Trophoblast cell (in vitro differentiated cells and primary cell): ENCODE measurements at regions not wholly inside any gene's neighbourhood (a gene's known extent, or its start where the extent isn't known, plus 50 kb on each side); places are given as distances from the start of the nearest gene placed in this dataset.

Experiments used
- DNase-seq, 2 donors: peaks; one replicate each; pipeline ENCODE4 v3.0.0-alpha.2; 2016
- H2AFZ ChIP-seq: 2 replicates; pipeline ENCODE4 v1.6.1; 2013; ENCODE audit warnings: low read length, moderate library complexity, mild to moderate bottlenecking; ENCODE audit not compliant: insufficient read depth, poor library complexity
- H2AK5ac ChIP-seq: 2 replicates; pipeline ENCODE4 v1.6.1; 2013; ENCODE audit warnings: mild to moderate bottlenecking, low read length
- H2BK120ac ChIP-seq: 2 replicates; pipeline ENCODE4 v1.6.1; 2013; ENCODE audit warnings: low read length, mild to moderate bottlenecking, moderate library complexity; ENCODE audit not compliant: insufficient read depth, poor library complexity
- H2BK12ac ChIP-seq: 2 replicates; pipeline ENCODE4 v1.6.1; 2013; ENCODE audit warnings: mild to moderate bottlenecking, low read length, moderate library complexity
- H2BK5ac ChIP-seq: 2 replicates; pipeline ENCODE4 v1.6.1; 2013; ENCODE audit warnings: low read length, low read depth, moderate library complexity, mild to moderate bottlenecking; ENCODE audit not compliant: poor library complexity
- H3K14ac ChIP-seq: 2 replicates; pipeline ENCODE4 v1.6.1; 2013; ENCODE audit warnings: mild to moderate bottlenecking, low read length
- H3K18ac ChIP-seq: 2 replicates; pipeline ENCODE4 v1.6.1; 2013; ENCODE audit warnings: mild to moderate bottlenecking, low read length
- H3K23ac ChIP-seq: 2 replicates; pipeline ENCODE4 v1.6.1; 2013; ENCODE audit warnings: low read length
- H3K27ac ChIP-seq: 2 replicates; pipeline ENCODE4 v1.5.1; 2013; ENCODE audit warnings: low read depth, mild to moderate bottlenecking, inconsistent platforms, low read length, moderate library complexity
- H3K27me3 ChIP-seq: 2 replicates; pipeline ENCODE4 v1.6.1; 2013; ENCODE audit warnings: inconsistent platforms, mild to moderate bottlenecking, low read length, moderate library complexity; ENCODE audit not compliant: insufficient read depth
- H3K36me3 ChIP-seq, 2 experiments: 1 replicate in 1 of 2; 2 replicates in 1 of 2; pipeline ENCODE4 v1.6.1; 2013; ENCODE audit warnings: low read length in 2 of 2, mild to moderate bottlenecking in 2 of 2, moderate library complexity in 1 of 2; ENCODE audit not compliant: insufficient read depth in 2 of 2, control insufficient read depth in 1 of 2
- H3K4ac ChIP-seq: 2 replicates; pipeline ENCODE4 v1.6.1; 2013; ENCODE audit warnings: low read depth, mild to moderate bottlenecking, low read length, moderate library complexity
- H3K4me1 ChIP-seq, 2 experiments: 1 replicate in 1 of 2; 2 replicates in 1 of 2; pipeline ENCODE4 v1.6.1; 2013; ENCODE audit warnings: low read length in 2 of 2, mild to moderate bottlenecking in 2 of 2, moderate library complexity in 1 of 2; ENCODE audit not compliant: insufficient read depth in 2 of 2, control insufficient read depth in 1 of 2
- H3K4me2 ChIP-seq: 2 replicates; pipeline ENCODE4 v1.6.1; 2013; ENCODE audit warnings: inconsistent platforms, mild to moderate bottlenecking, low read length, moderate library complexity
- H3K4me3 ChIP-seq: 2 replicates; pipeline ENCODE4 v1.5.1; 2013; ENCODE audit warnings: mild to moderate bottlenecking, low read depth, low read length, inconsistent platforms
- H3K79me1 ChIP-seq: one replicate; pipeline ENCODE4 v1.6.1; 2013; ENCODE audit warnings: low read length
- H3K79me2 ChIP-seq: 2 replicates; pipeline ENCODE4 v1.6.1; 2013; ENCODE audit warnings: low read length, mild to moderate bottlenecking; ENCODE audit not compliant: control insufficient read depth, insufficient read depth, poor library complexity
- H3K9ac ChIP-seq: 2 replicates; pipeline ENCODE4 v1.6.1; 2013; ENCODE audit warnings: mild to moderate bottlenecking, low read length
- H3K9me3 ChIP-seq: 2 replicates; pipeline ENCODE4 v1.6.1; 2013; ENCODE audit warnings: low read depth, mild to moderate bottlenecking, control low read depth, inconsistent platforms, low read length; ENCODE audit not compliant: insufficient read depth
- H4K12ac ChIP-seq: 2 replicates; pipeline ENCODE4 v1.6.1; 2013; ENCODE audit warnings: low read depth, mild to moderate bottlenecking, low read length, moderate library complexity
- H4K8ac ChIP-seq: 2 replicates; pipeline ENCODE4 v1.6.1; 2013; ENCODE audit warnings: low read depth, mild to moderate bottlenecking, low read length, moderate library complexity
- H4K91ac ChIP-seq: one replicate; pipeline ENCODE4 v1.6.1; 2013; ENCODE audit warnings: low read depth, mild to moderate bottlenecking, low read length, moderate library complexity
- WGBS: extraction: QIAGEN DNeasy Blood & Tissue Kit; methylation state at CpG from one replicate; pipeline ENCODE4 v1.1.7; 2013; ENCODE audit warnings: missing lambda C conversion rate; ENCODE audit not compliant: insufficient read length, insufficient coverage; ENCODE audit errors: extremely low coverage; 5-methylcytosine and 5-hydroxymethylcytosine counted together

DNA sequence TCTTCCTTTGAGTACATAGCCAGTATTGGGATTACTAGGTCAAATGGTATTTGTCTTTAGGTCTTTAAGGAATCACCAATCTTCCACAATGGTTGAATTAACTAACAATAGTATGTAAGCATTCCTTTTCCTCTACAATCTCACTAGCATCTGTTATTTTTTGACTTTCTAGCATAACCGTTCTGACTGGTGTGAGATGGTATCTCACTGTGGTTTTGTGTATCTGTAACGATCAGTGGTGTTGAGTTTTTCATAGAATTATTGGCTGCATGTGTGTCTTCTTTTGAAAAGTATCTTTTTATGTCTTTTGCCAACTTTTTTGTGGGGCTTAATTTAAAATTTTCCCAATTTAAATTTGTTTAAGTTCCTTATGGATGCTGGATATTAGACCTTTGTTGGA is 81.5 kb upstream of the ASTN2 start:
- Histone ChIP-seq H3K4me3 (no peak overlapping the region), H2AK5ac (no peak overlapping the region), H2AFZ (no peak overlapping the region), H3K14ac (no peak overlapping the region), H3K27ac (no peak overlapping the region), H2BK120ac (no peak overlapping the region), H3K79me1 (no peaks in the 10 kb centered on the region), H3K9ac (no peak overlapping the region), H2BK12ac (no peak overlapping the region), H3K4me2 (no peak overlapping the region), H3K18ac (no peak overlapping the region), H3K9me3 (no peaks in the 10 kb centered on the region), H3K4ac (no peak overlapping the region), H4K91ac (no peak overlapping the region), H3K23ac (no peak overlapping the region), H3K36me3 (no peaks in the 10 kb centered on the region), H3K79me2 (no peaks in the 10 kb centered on the region), H4K12ac (no peak overlapping the region), H3K4me1 (no peaks in the 10 kb centered on the region), H3K27me3 (no peaks in the 10 kb centered on the region), H4K8ac (no peak overlapping the region), H2BK5ac (no peak overlapping the region)
- DNase-seq = no peak
- no CpG with 5 or more reads among the region's 2 CpGs for WGBS

DNA sequence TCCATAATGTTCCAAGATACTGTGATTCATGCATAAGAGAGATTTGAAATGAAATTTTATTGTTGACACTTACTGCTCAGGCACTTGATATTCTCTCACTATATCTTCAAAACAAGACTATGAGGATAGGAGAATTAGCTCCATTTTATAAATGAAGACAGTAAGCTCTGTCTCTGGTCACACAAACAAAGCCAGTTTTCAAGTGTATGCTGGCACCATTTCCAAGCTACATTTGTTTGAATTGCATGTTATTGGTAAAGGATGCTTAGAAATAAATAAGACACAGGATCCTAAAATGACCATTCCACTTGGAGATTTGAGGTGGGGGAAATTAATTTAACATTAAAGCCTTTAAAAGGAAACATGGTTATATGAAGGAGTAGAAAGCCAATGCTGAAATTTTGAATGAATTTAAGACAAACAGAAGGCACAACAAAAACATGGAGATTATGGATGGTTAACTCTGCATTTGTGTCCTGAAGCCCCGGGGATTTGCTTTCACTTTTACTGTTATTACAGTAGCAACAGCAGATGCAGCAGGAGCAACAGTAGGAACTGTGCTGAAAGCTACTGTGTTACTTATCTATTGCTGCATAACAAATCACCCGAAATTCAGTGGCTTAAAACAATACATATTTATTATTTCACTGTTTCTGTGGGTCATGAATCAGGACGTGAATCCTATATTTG is 79.7 kb upstream of the ASTN2 start:
- Histone ChIP-seq H2AFZ (no peak overlapping the region), H3K4me3 (no peak overlapping the region), H3K23ac (no peak overlapping the region), H3K79me1 (no peaks in the 10 kb centered on the region), H3K9ac (no peak overlapping the region), H4K91ac (no peak overlapping the region), H3K27me3 (no peaks in the 10 kb centered on the region), H4K12ac (no peak overlapping the region), H3K14ac (no peak overlapping the region), H2BK5ac (no peak overlapping the region), H3K18ac (no peak overlapping the region), H4K8ac (no peak overlapping the region), H3K4ac (no peak overlapping the region), H2BK12ac (no peak overlapping the region), H3K4me2 (no peak overlapping the region), H2AK5ac (no peak overlapping the region), H2BK120ac (no peak overlapping the region), H3K79me2 (no peaks in the 10 kb centered on the region), H3K27ac (no peak overlapping the region), H3K36me3 (no peaks in the 10 kb centered on the region), H3K9me3 (no peaks in the 10 kb centered on the region), H3K4me1 (no peaks in the 10 kb centered on the region)
- DNase-seq = no peak
- no CpG with 5 or more reads among the region's 3 CpGs for WGBS

DNA sequence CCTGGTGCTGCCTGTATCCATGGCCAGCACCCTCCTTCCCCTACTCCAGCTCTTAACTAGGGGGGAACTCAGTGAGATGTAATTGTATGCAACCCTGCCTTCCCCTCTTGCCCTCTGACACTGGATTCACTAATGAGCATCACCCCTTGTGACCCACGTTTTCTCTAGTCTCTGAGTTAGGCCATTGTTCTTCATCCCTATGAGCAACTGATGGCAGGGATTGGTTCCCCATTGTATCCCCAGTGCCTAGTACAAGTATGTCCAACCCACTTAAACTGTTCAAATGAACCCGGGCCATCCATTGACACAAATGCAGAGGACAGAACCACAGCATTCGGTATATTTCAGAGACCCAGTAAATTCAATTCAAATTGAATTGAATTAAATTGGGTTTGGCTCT is 77.6 kb upstream of the ASTN2 start:
- Histone ChIP-seq H3K23ac (no peak overlapping the region), H2BK12ac (no peak overlapping the region), H3K4me3 (no peak overlapping the region), H2BK5ac (no peak overlapping the region), H3K4me1 (no peaks in the 10 kb centered on the region), H3K4me2 (no peak overlapping the region), H3K27me3 (no peaks in the 10 kb centered on the region), H3K4ac (no peak overlapping the region), H3K79me1 (no peaks in the 10 kb centered on the region), H3K79me2 (no peaks in the 10 kb centered on the region), H4K12ac (no peak overlapping the region), H3K18ac (no peak overlapping the region), H2BK120ac (no peak overlapping the region), H3K14ac (no peak overlapping the region), H2AK5ac (no peak overlapping the region), H3K9ac (no peak overlapping the region), H2AFZ (no peak overlapping the region), H4K8ac (no peak overlapping the region), H3K27ac (no peak overlapping the region), H4K91ac (no peak overlapping the region), H3K36me3 (no peaks in the 10 kb centered on the region), H3K9me3 (no peaks in the 10 kb centered on the region)
- no peak for DNase-seq
- no CpG with 5 or more reads among the region's 3 CpGs for whole genome bisulfite sequencing

DNA sequence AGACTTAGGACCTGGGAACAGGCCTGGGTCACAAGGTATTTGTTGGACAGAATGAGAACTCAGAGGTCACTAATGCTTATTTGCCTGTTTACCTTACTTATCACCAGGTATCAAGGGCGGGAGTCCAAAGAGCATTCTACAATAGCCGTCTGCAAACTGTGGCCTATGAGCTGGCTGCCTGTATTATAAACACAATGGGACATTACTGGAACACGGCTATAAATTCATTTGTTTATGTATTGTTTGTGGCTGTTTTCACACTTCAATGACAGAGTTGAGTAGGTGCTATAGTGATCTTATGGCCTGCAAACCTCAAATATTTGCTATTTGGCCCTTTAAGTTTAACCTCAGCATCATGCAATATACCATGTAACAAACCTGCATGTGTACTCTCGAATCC is 76.6 kb upstream of the ASTN2 start:
- Histone ChIP-seq H3K18ac (no peak overlapping the region), H2BK5ac (no peak overlapping the region), H3K4me3 (no peak overlapping the region), H2BK12ac (no peak overlapping the region), H4K12ac (no peak overlapping the region), H3K4me1 (no peaks in the 10 kb centered on the region), H3K36me3 (no peaks in the 10 kb centered on the region), H3K27me3 (no peaks in the 10 kb centered on the region), H2BK120ac (no peak overlapping the region), H3K9ac (no peak overlapping the region), H2AFZ (no peak overlapping the region), H3K14ac (no peak overlapping the region), H3K79me1 (no peaks in the 10 kb centered on the region), H3K9me3 (no peaks in the 10 kb centered on the region), H2AK5ac (no peak overlapping the region), H4K91ac (no peak overlapping the region), H3K4me2 (no peak overlapping the region), H3K79me2 (no peaks in the 10 kb centered on the region), H4K8ac (no peak overlapping the region), H3K23ac (no peak overlapping the region), H3K27ac (no peak overlapping the region), H3K4ac (no peak overlapping the region)
- DNase-seq = no peak
- WGBS = no CpG with 5 or more reads among the region's 4 CpGs
